Prostate gland (tissue), 2 donors: ENCODE measurements at regions not wholly inside any gene's neighbourhood (a gene's known extent, or its start where the extent isn't known, plus 50 kb on each side); places are given as distances from the start of the nearest gene placed in this dataset.

Experiments used
- POLR2A ChIP-seq: fragments of 450-650 bp; IDR thresholded peaks from one replicate; pipeline ENCODE4 v1.6.1; 2016; ENCODE audit warnings: antibody characterized with exemption, mild to moderate bottlenecking
- TF ChIP-seq, protein P1 (sequence below), 4 experiments: fragments of 200-600 bp in 2 of 4; fragments of 450-650 bp in 2 of 4; sonication (generic) in 2 of 4; IDR thresholded peaks; 1 replicate in 3 of 4; 2 replicates in 1 of 4; pipeline ENCODE4 v1.5.1; 2016 to 2019; ENCODE audit warnings: antibody characterized with exemption in 4 of 4, mild to moderate bottlenecking in 2 of 4, moderate library complexity in 2 of 4

DNA sequence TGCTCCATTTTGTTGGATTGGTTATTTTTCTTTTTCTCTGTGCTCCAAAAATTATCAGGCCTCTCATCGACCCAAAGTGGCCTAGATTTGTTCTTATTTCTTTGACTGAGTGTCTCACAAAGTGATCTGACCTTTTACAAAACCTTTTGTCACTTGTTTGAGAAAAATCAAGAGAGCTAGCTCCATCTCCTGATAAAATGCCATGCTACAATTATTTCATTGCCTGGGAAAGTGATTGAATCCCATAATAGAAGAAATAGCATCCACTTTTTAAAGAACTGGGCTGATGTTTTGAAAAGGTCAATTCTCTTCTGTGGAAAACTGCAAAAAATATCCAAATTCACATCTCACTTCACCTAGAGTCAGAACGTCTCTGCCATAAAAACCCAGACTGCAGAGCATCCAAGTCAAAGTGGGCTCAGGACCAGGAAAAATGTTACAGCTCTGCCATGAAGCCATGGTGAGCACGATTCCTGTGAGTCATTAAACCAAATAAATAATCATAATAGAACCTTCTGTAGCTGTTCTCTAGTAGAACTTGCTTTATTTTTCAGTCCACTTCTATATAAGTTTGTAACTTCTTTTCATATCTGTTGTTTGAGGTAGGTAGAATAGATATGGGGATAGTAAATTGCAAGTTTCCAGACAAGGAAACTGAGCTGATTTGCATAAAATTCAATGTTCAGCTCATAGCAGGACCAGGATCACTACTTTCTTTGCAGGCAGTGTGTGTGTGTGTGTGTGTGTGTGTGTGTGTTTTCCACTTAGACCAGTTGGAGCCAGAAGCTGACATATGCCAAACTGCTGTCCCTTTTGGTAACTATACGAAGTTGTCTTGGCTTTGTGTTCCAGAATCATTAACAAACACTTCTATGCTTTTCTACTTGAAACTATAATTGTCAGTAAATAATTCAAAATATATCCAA lies 632.5 kb upstream of the ANKRD30A start:
- TF ChIP-seq, protein P1, sequence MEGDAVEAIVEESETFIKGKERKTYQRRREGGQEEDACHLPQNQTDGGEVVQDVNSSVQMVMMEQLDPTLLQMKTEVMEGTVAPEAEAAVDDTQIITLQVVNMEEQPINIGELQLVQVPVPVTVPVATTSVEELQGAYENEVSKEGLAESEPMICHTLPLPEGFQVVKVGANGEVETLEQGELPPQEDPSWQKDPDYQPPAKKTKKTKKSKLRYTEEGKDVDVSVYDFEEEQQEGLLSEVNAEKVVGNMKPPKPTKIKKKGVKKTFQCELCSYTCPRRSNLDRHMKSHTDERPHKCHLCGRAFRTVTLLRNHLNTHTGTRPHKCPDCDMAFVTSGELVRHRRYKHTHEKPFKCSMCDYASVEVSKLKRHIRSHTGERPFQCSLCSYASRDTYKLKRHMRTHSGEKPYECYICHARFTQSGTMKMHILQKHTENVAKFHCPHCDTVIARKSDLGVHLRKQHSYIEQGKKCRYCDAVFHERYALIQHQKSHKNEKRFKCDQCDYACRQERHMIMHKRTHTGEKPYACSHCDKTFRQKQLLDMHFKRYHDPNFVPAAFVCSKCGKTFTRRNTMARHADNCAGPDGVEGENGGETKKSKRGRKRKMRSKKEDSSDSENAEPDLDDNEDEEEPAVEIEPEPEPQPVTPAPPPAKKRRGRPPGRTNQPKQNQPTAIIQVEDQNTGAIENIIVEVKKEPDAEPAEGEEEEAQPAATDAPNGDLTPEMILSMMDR (IDR thresholded peaks at IDR 0.05) = no peak
- TF ChIP-seq POLR2A = no peak
